ENCODE measurements at regions not wholly inside any gene's neighbourhood (a gene's known extent, or its start where the extent isn't known, plus 50 kb on each side); places are given as distances from the start of the nearest gene placed in this dataset.

- TF ChIP-seq CTCF (IDR thresholded peaks at IDR 0.05), result no peak
These were observed 234.0 kb upstream of the MARCKS start for GRCh38 chr6:113623129-113623528.

- TF ChIP-seq CTCF (IDR thresholded peaks at IDR 0.05), result no peak
These were observed 231.3 kb upstream of the MARCKS start for GRCh38 chr6:113625850-113626249.

DNA sequence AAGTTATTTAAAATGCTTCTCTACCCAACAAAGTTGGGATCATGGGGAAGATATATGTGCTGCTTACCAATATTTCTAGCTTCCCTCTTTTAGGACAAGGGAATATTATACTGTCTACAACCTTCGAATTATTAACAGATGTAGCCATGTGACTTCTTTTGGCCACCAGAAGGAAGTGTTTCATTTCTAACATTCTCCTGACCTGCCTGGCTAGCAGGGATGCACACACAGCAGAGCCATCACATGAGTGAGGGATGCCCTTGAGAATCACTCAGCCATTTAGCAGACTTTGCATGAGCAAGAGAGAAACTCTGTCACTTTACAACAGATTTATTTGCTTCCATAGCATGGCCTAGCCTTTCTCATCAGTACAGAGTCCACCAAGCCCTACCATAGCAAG, 230.7 kb upstream of the MARCKS start:
- no peak for TF ChIP-seq CTCF (IDR thresholded peaks at IDR 0.05)

- no peak for TF ChIP-seq CTCF (IDR thresholded peaks at IDR 0.05)
These were observed 229.7 kb upstream of the MARCKS start for GRCh38 chr6:113627480-113627879.

DNA sequence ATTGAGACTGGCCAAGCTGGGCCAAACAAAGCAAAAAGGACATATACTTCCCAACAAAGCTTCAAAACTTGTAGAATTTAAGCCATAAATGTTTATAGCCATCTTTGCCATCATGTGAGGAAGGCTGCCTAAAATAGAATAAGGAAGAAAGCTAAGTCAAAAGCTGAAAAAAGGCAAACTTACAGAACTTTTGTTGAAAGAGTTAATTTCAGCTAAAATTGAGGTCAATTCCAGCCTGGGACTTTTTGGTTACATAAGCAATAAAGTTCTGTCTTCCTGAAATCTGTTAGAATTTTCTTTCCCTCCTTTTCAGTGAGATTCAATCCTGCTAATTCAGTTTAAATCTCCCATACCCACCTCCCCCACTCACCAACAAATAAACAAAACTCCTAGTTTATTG, 227.9 kb upstream of the MARCKS start:
- TF ChIP-seq CTCF (IDR thresholded peaks at IDR 0.05), result no peak

GRCh38 chr6:113629975-113630737, 227.0 kb upstream of the MARCKS start:
- TF ChIP-seq CTCF (IDR thresholded peaks at IDR 0.05), result no peak

DNA sequence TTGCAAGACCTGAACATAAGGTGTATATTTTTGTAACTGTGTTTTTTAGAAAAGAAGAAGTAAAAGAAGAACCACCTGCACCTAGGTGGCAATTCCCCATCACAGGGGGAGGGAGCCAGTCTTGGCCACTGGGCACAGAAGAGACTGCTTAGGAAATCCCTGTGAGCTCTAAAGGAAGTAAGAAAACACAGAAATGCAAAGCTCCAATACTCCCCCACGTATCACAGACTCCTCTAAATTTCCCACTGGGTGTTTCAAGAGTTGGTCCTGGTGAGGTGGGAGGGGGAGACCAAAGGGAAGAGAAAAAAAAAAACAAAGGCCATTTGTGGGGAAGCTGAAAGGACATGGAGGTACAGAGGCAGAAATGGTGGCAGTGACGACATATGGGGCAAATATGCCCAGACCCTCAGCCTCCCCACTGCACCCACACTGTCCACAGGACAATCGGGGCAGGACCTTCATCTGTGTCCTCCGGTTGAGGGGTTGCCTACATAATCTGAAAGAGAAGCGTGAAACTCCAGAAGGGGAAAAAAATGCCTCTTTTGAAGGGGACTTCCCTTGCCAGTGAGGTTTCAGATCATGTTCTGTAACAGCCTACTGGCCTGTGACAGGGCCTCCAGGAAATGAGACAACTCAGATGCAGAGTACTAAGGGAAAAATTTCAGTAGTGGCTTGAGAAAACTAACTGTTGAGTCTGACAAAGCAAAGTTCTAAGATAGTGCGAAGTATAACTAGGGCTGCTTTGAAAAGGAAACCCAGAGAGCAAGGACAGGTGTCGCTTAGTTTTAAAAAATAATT, 226.2 kb upstream of the MARCKS start:
- TF ChIP-seq CTCF (IDR thresholded peaks at IDR 0.05), result no peak
